DOHH2 (cell line): ENCODE measurements at regions not wholly inside any gene's neighbourhood (a gene's known extent, or its start where the extent isn't known, plus 50 kb on each side); places are given as distances from the start of the nearest gene placed in this dataset.

Experiments
- H3F3A ChIP-seq: fragments of 200-600 bp; sonication (generic), shearing (Covaris generic); 2 replicates; pipeline ENCODE4 v1.6.0; 2016; ENCODE audit warnings: antibody characterized with exemption, mild to moderate bottlenecking; ENCODE audit not compliant: control insufficient read depth, insufficient read depth
- H3K27ac ChIP-seq: fragments of 200-600 bp; sonication (generic); 2 replicates; pipeline ENCODE4 v1.5.1; 2014; ENCODE audit warnings: low read depth, mild to moderate bottlenecking, low read length, moderate library complexity
- H3K27me3 ChIP-seq: fragments of 200-600 bp; sonication (generic); 2 replicates; pipeline ENCODE4 v1.6.1; 2014; ENCODE audit warnings: mild to moderate bottlenecking, low read length, mixed read lengths; ENCODE audit not compliant: control insufficient read depth
- H3K36me3 ChIP-seq: fragments of 200-600 bp; sonication (generic); 2 replicates; pipeline ENCODE4 v1.6.1; 2014; ENCODE audit warnings: mild to moderate bottlenecking, low read length, moderate library complexity, mixed read lengths; ENCODE audit not compliant: control insufficient read depth
- H3K4me1 ChIP-seq: fragments of 200-600 bp; sonication (generic); 2 replicates; pipeline ENCODE4 v1.6.1; 2014; ENCODE audit warnings: mild to moderate bottlenecking, low read length, mixed read lengths; ENCODE audit not compliant: control insufficient read depth
- H3K4me2 ChIP-seq: fragments of 200-600 bp; sonication (generic); 2 replicates; pipeline ENCODE4 v1.6.0; 2014; ENCODE audit warnings: mild to moderate bottlenecking, low read length, moderate library complexity
- H3K4me3 ChIP-seq: fragments of 200-600 bp; sonication (generic); 2 replicates; pipeline ENCODE4 v1.5.1; 2014; ENCODE audit warnings: mild to moderate bottlenecking, low read length, mixed read lengths
- H3K79me2 ChIP-seq: fragments of 200-600 bp; sonication (generic); 2 replicates; pipeline ENCODE4 v1.6.1; 2014; ENCODE audit warnings: mild to moderate bottlenecking, low read length, mixed read lengths; ENCODE audit not compliant: control insufficient read depth
- H3K9me2 ChIP-seq: fragments of 200-600 bp; sonication (generic); replicated peaks from 2 replicates; pipeline ENCODE4 v1.6.1; 2014; ENCODE audit warnings: mild to moderate bottlenecking, low read length, mixed read lengths; ENCODE audit not compliant: control insufficient read depth
- H3K9me3 ChIP-seq: fragments of 200-600 bp; sonication (generic); 2 replicates; pipeline ENCODE4 v1.6.1; 2014; ENCODE audit warnings: antibody characterized with exemption, low read length, mixed read lengths; ENCODE audit not compliant: control insufficient read depth, insufficient read depth
- H4K20me1 ChIP-seq: fragments of 200-600 bp; sonication (generic); 2 replicates; pipeline ENCODE4 v1.6.0; 2014; ENCODE audit warnings: low read depth, mild to moderate bottlenecking, antibody characterized with exemption, low read length, moderate library complexity; ENCODE audit not compliant: control insufficient read depth, insufficient read depth
- CTCF ChIP-seq: fragments of 200-600 bp; sonication (generic); IDR thresholded peaks from one replicate; pipeline ENCODE4 v1.5.1; 2014; ENCODE audit warnings: antibody characterized with exemption, mild to moderate bottlenecking, low read depth, low read length; ENCODE audit not compliant: poor library complexity, severe bottlenecking
- EZH2phosphoT487 ChIP-seq: fragments of 200-600 bp; sonication (generic); IDR thresholded peaks from 2 replicates; pipeline ENCODE4 v1.6.1; 2017; ENCODE audit warnings: borderline replicate concordance, mild to moderate bottlenecking, antibody characterized with exemption, low read length, moderate library complexity, mixed read lengths

GRCh38 chr2:39525636-39526412, 88.7 kb upstream of the MAP4K3 start:
- no peaks in the 10 kb centered on the region for H3K79me2 ChIP-seq
- no peaks in the 10 kb centered on the region for H4K20me1 ChIP-seq
- H3K27me3 ChIP-seq, result no peaks in the 10 kb centered on the region
- no peaks in the 10 kb centered on the region for H3K36me3 ChIP-seq
- H3K9me3 ChIP-seq, result peaks cover 9% of the 10 kb centered on the region
- peaks cover 60% of the 10 kb centered on the region for H3K4me1 ChIP-seq
- peaks cover 10% of the 10 kb centered on the region; the same call in 1 of the 2 replicates for H3F3A ChIP-seq
- 0 out of 2 replicates have a peak overlapping the region, but pooled peaks have one; percentile 5 for H3K4me3 ChIP-seq
- peak overlapping the region; percentile 84 for H3K4me2 ChIP-seq
- H3K9me2 ChIP-seq, result no peaks in the 10 kb centered on the region
- no peak for TF ChIP-seq EZH2phosphoT487
- no peak for TF ChIP-seq CTCF
- no peak overlapping the region for H3K27ac ChIP-seq

- no peak overlapping the region for H3K4me2 ChIP-seq
- H3K36me3 ChIP-seq, result no peaks in the 10 kb centered on the region
- H3K9me2 ChIP-seq, result no peaks in the 10 kb centered on the region
- TF ChIP-seq CTCF (no peak), EZH2phosphoT487 (no peak)
- H3K4me3 ChIP-seq, result no peak overlapping the region
- no peaks in the 10 kb centered on the region for H4K20me1 ChIP-seq
- no peaks in the 10 kb centered on the region for H3K9me3 ChIP-seq
- H3F3A ChIP-seq, result peaks cover 11% of the 10 kb centered on the region; the same call in 1 of the 2 replicates
- H3K27ac ChIP-seq, result no peak overlapping the region
- H3K79me2 ChIP-seq, result no peaks in the 10 kb centered on the region
- H3K27me3 ChIP-seq, result peaks cover 10% of the 10 kb centered on the region
- H3K4me1 ChIP-seq, result peaks cover 86% of the 10 kb centered on the region
Measured at GRCh38 chr2:39528701-39529100, 91.6 kb upstream of the MAP4K3 start.

GRCh38 chr2:39529836-39530235, 92.8 kb upstream of the MAP4K3 start:
- no peaks in the 10 kb centered on the region for H3K36me3 ChIP-seq
- peaks cover 11% of the 10 kb centered on the region; the same call in 1 of the 2 replicates for H3F3A ChIP-seq
- no peaks in the 10 kb centered on the region for H3K9me2 ChIP-seq
- H3K79me2 ChIP-seq, result no peaks in the 10 kb centered on the region
- H3K27me3 ChIP-seq, result peaks cover 14% of the 10 kb centered on the region
- TF ChIP-seq CTCF (no peak), EZH2phosphoT487 (no peak)
- H3K4me2 ChIP-seq, result peak overlapping the region; percentile 70
- H3K4me1 ChIP-seq, result peaks cover 87% of the 10 kb centered on the region
- no peak overlapping the region; the same call in 1 of the 2 replicates for H3K27ac ChIP-seq
- H4K20me1 ChIP-seq, result no peaks in the 10 kb centered on the region
- no peaks in the 10 kb centered on the region for H3K9me3 ChIP-seq
- peak overlapping the region; percentile 44; the same call in 1 of the 2 replicates for H3K4me3 ChIP-seq
